Heart left ventricle (tissue), 13 donors: ENCODE measurements at regions not wholly inside any gene's neighbourhood (a gene's known extent, or its start where the extent isn't known, plus 50 kb on each side); places are given as distances from the start of the nearest gene placed in this dataset.
"Not testable (repeated sequence)": the region's sequence is repeated elsewhere in the genome, so short reads cannot be mapped to it uniquely, and the experiment has no call there.

ENCODE experiments used
- CTCF ChIP-seq, 12 donors: fragments of 200-600 bp; sonication (generic) in 4 of 12; IDR thresholded peaks; one replicate each; pipeline versions ENCODE4 v1.5.0 to v1.8.0; 2018 to 2022; ENCODE audit warnings: antibody characterized with exemption in 12 of 12, mild to moderate bottlenecking in 5 of 12
- POLR2A ChIP-seq, 2 donors: fragments of 450-650 bp; IDR thresholded peaks; one replicate each; pipeline ENCODE4 v1.6.1; 2017; ENCODE audit warnings: antibody characterized with exemption in 2 of 2, mild to moderate bottlenecking in 2 of 2, moderate library complexity in 2 of 2
- donor health status: ischemic (EF 13 %, LVEDD 7.1; RV severe dilation, severe dysfunction).
- donor health status: DM: no; HTN: yes; CAD: no.
- donor health status: DM: no; HTN: no; CAD: no.
- donor health status: ischemic (EF 25% LVEDD 6.9; RV normal size, moderate dysfunction).
- donor health status: ischemic (EF 25% LVEDD 5.7; RV mildly dilated, moderate dysfunction).
- donor health status: ischemic (EF 35%, LVEDD 5.7; RV mildly dilated, moderate dysfunction).
- donor health status: nonischemic (EF 11% LVEDD 7.7; RV severe dilation, severe dysfunction).
- donor health status: DM: yes; HTN: yes; CAD: no.
- donor health status: PGD.
- donor health status: ischemic (EF 29% LVEDD 5.4; RV normal size, mild dysfunction).
- donor health status: nonischemic (EF 23%, LVEDD 6.1; RV moderate dilation, normal function).

- TF ChIP-seq CTCF, POLR2A (IDR thresholded peaks at IDR 0.05): not testable (repeated sequence)
Measured at GRCh38 chr20:30287459-30287858, 970.0 kb upstream of the DEFB115 start.
